Endothelial cell of umbilical vein (primary cell): ENCODE measurements at regions not wholly inside any gene's neighbourhood (a gene's known extent, or its start where the extent isn't known, plus 50 kb on each side); places are given as distances from the start of the nearest gene placed in this dataset.

Experiments
- BruUV-seq: library from RNA; stranded (reverse); fragments of 400-500 nt; replicated peaks from 2 replicates; lab custom pipeline; 2021; lab: Mats Ljungman, UMichigan
- CTCF ChIA-PET: fragments of 300-600, 350-600 bp; sonication (Branson Sonifier 250); formaldehyde crosslinking; loops from one replicate; lab custom pipeline; 2021; ENCODE audit warnings: antibody characterized with exemption, inconsistent platforms; lab: Charles Lee
- POLR2A ChIA-PET: fragments of 300-600, 350-600 bp; sonication (Branson Sonifier 250); formaldehyde crosslinking; loops from one replicate; lab custom pipeline; 2021; ENCODE audit warnings: antibody characterized with exemption, inconsistent platforms; lab: Charles Lee
- DNase-seq: peaks from one replicate; pipeline ENCODE4 v3.0.0-alpha.2; 2011; ENCODE audit warnings: low read depth, low spot score
- FAIRE-seq: peaks from 2 replicates; lab custom pipeline; 2011; peaks lifted over from hg19 to GRCh38; lab: Jason Lieb, UNC
- H2AFZ ChIP-seq: 2 replicates; pipeline ENCODE4 v1.6.0; 2012; ENCODE audit warnings: low read depth, low read length, control low read depth, inconsistent platforms
- H3K27ac ChIP-seq: 2 replicates; pipeline ENCODE4 v1.5.1; 2011; ENCODE audit warnings: low read depth, mild to moderate bottlenecking, control low read depth, low read length, moderate library complexity; ENCODE audit not compliant: insufficient read depth
- H3K27me3 ChIP-seq, 2 experiments: 2 replicates each; pipeline versions ENCODE4 v1.6.0 to v1.6.1; 2011; ENCODE audit warnings: low read length in 2 of 2, mixed read lengths in 1 of 2; ENCODE audit not compliant: control insufficient read depth in 2 of 2, insufficient read depth in 2 of 2
- H3K36me3 ChIP-seq, 2 experiments: 2 replicates in 1 of 2; 3 replicates in 1 of 2; pipeline ENCODE4 v1.5.1; 2011; ENCODE audit warnings: low read length in 2 of 2, mild to moderate bottlenecking in 1 of 2, moderate library complexity in 1 of 2; ENCODE audit not compliant: control insufficient read depth in 2 of 2, insufficient read depth in 2 of 2; ENCODE audit errors: extremely low read depth in 1 of 2
- H3K4me1 ChIP-seq: 3 replicates; pipeline ENCODE4 v1.5.1; 2011; ENCODE audit warnings: mild to moderate bottlenecking, low read length; ENCODE audit not compliant: control insufficient read depth, insufficient read depth; ENCODE audit errors: extremely low read depth
- H3K4me2 ChIP-seq: 2 replicates; pipeline ENCODE4 v1.6.1; 2011; ENCODE audit warnings: low read length, control low read depth, mixed read lengths; ENCODE audit not compliant: insufficient read depth
- H3K4me3 ChIP-seq, 3 experiments: fragments of 200-600 bp in 1 of 3; sonication (generic), shearing (Covaris generic) in 1 of 3; replicated peaks in 1 of 3; 2 replicates each; pipeline ENCODE4 v1.5.1; 2011 to 2016; ENCODE audit warnings: control low read depth in 3 of 3, low read length in 3 of 3, mild to moderate bottlenecking in 2 of 3, inconsistent platforms in 1 of 3, low read depth in 1 of 3, moderate library complexity in 1 of 3; ENCODE audit not compliant: insufficient read depth in 1 of 3
- H3K79me2 ChIP-seq: 2 replicates; pipeline ENCODE4 v1.6.0; 2012; ENCODE audit warnings: low read length, inconsistent platforms; ENCODE audit not compliant: control insufficient read depth, insufficient read depth
- H3K9ac ChIP-seq: replicated peaks from 2 replicates; pipeline ENCODE3; 2011; ENCODE audit warnings: low read length, control low read depth; ENCODE audit not compliant: insufficient read depth; ENCODE audit errors: extremely low read depth
- H3K9me1 ChIP-seq: replicated peaks from 3 replicates; pipeline ENCODE4 v1.6.0; 2011; ENCODE audit warnings: mild to moderate bottlenecking, low read length; ENCODE audit not compliant: control insufficient read depth, insufficient read depth; ENCODE audit errors: extremely low read depth
- H3K9me3 ChIP-seq: replicated peaks from 2 replicates; pipeline ENCODE4 v1.5.1; 2012; ENCODE audit warnings: low read length, inconsistent platforms; ENCODE audit not compliant: control insufficient read depth, insufficient read depth
- H4K20me1 ChIP-seq: replicated peaks from 2 replicates; pipeline ENCODE3; 2011; ENCODE audit warnings: mild to moderate bottlenecking, low read length; ENCODE audit not compliant: control insufficient read depth, insufficient read depth; ENCODE audit errors: extremely low read depth
- CTCF ChIP-seq, 2 donors: IDR thresholded peaks; 1 replicate in 1 of 2; 2 replicates in 1 of 2; pipeline ENCODE4 v1.5.1; 2011; ENCODE audit warnings: low read length in 2 of 2, mild to moderate bottlenecking in 2 of 2, moderate library complexity in 2 of 2, control low read depth in 1 of 2, inconsistent platforms in 1 of 2, low read depth in 1 of 2; ENCODE audit not compliant: insufficient read depth in 1 of 2; ENCODE audit errors: extremely low read depth in 1 of 2
- EZH2 ChIP-seq: IDR thresholded peaks from 2 replicates; pipeline ENCODE4 v1.6.1; 2012; ENCODE audit warnings: borderline replicate concordance, low read depth, mild to moderate bottlenecking, moderate library complexity, low read length, inconsistent platforms; ENCODE audit not compliant: severe bottlenecking
- FOS ChIP-seq: IDR thresholded peaks from 2 replicates; pipeline ENCODE4 v1.6.1; 2011; ENCODE audit warnings: mild to moderate bottlenecking, low read length, moderate library complexity, borderline replicate concordance; ENCODE audit not compliant: insufficient read depth
- GATA2 ChIP-seq: IDR thresholded peaks from 2 replicates; pipeline ENCODE4 v1.7.0; 2011; ENCODE audit warnings: low read depth, mild to moderate bottlenecking, moderate library complexity, mixed read lengths, low read length; ENCODE audit not compliant: insufficient read length, insufficient read depth
- JUN ChIP-seq: IDR thresholded peaks from 2 replicates; pipeline ENCODE4 v1.6.1; 2011; ENCODE audit warnings: borderline replicate concordance, low read depth; ENCODE audit not compliant: insufficient read length, insufficient read depth
- MAX ChIP-seq: IDR thresholded peaks from 2 replicates; pipeline ENCODE4 v1.6.1; 2011; ENCODE audit not compliant: insufficient read depth, insufficient read length
- MYC ChIP-seq: IDR thresholded peaks from one replicate; pipeline ENCODE4 v1.6.1; 2011; ENCODE audit warnings: mild to moderate bottlenecking, low read depth, low read length
- POLR2A ChIP-seq: IDR thresholded peaks from 2 replicates; pipeline ENCODE4 v1.6.1; 2012; ENCODE audit warnings: low read depth, mild to moderate bottlenecking, control low read depth, low read length
- POLR2AphosphoS5 ChIP-seq: IDR thresholded peaks from 2 replicates; pipeline ENCODE4 v1.6.1; 2012; ENCODE audit warnings: low read depth, mild to moderate bottlenecking, control low read depth, low read length, moderate library complexity; ENCODE audit not compliant: insufficient read depth
- dilution Hi-C: fragments of 300-500 bp; cut with MboI; formaldehyde crosslinking; loops from one replicate; pipeline ENCODE4 v1.15.0; 2019; ENCODE audit warnings: low sequenced_read_pairs; ENCODE audit not compliant: extremely low pct_ligation_motif_present
- intact Hi-C: fragments of 100-400 bp; cut with micrococcal nuclease; formaldehyde crosslinking; loops from one replicate; pipeline ENCODE4 v1.10.0; 2022

GRCh38 chr5:85985167-85985566 lies 632.6 kb upstream of the COX7C start:
- CTCF ChIA-PET, result no interaction called here
- TF ChIP-seq MAX, result no peak
- no peak for TF ChIP-seq FOS
- TF ChIP-seq POLR2A, result no peak
- TF ChIP-seq EZH2, result no peak
- no peak for TF ChIP-seq MYC
- no peak for TF ChIP-seq POLR2AphosphoS5
- TF ChIP-seq JUN, result no peak
- no peak for TF ChIP-seq GATA2
- TF ChIP-seq CTCF (IDR thresholded peaks at IDR 0.05; ENCODE audit: extremely low read depth in 1 of 2, insufficient read depth in 1 of 2, low read depth in 1 of 2, low read length in 2 of 2), result no peak
- POLR2A ChIA-PET, result no interaction called here
- intact Hi-C loops (no loop called here), dilution Hi-C loops (no loop called here)
- Histone ChIP-seq H3K9me1 (no peaks in the 10 kb centered on the region), H3K4me2 (no peak overlapping the region), H4K20me1 (no peaks in the 10 kb centered on the region), H3K36me3 (no peaks in the 10 kb centered on the region), H2AFZ (no peak overlapping the region), H3K4me1 (no peaks in the 10 kb centered on the region), H3K9ac (no peak overlapping the region), H3K79me2 (no peaks in the 10 kb centered on the region), H3K27ac (no peak overlapping the region), H3K4me3 (no peak overlapping the region), H3K9me3 (no peaks in the 10 kb centered on the region), H3K27me3 (no peaks in the 10 kb centered on the region)
- BruUV-seq, result no TSS peak
- DNase-seq (no peak), FAIRE-seq (no peak)
